GM19452 (cell line): ENCODE measurements at regions not wholly inside any gene's neighbourhood (a gene's known extent, or its start where the extent isn't known, plus 50 kb on each side); places are given as distances from the start of the nearest gene placed in this dataset.
A peak's percentile ranks its signal among the peaks of the same experiment; 100 is the strongest.

ENCODE experiments used
- ATAC-seq: cut with Tn5 transposase; IDR thresholded peaks from one replicate; pipeline ENCODE4 v1.9.1; 2021; ENCODE audit not compliant: unreplicated experiment

DNA sequence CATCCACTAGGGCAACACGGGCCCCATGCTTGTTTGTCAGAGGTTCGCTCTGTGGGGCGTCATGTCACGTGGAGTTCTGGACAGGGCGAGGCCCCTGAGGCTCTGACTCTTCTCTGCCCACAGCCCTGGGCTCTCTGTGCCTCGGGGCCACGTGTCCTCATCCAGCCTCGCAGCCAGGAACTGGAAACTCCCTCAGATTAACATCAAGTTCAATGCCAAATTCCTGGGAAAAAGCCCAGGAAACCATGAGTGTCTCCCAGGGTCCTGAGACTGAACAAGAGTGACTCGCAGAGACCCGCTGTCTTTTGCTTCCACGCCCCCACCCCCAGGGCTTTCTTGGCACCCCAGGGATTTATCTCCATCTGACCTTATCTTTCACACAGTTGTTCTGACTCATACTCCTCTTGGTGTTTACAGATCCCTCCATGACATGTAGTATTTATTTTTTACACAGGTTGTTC, 174.0 kb upstream of the PIEZO2 start:
- no peak for ATAC-seq

DNA sequence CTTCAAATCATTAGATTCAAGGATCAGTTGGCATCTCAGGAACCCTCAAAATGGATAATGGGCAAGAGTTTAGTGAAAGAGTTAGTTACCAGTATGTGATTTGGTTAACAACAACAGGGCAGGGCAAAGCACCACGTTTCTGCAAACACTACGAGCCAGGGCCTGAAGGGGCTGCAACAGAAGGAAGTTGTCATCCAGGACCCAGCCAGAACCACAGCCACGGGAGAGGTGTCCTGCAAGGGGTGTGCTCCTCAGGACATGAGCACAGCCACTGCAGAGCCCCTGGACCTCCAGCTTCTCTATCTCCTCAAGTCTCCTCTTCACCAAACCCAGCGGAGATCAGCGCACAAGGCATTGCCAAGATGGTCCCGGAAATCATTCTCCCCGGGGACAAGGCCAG, 173.3 kb upstream of the PIEZO2 start:
- no peak for ATAC-seq

DNA sequence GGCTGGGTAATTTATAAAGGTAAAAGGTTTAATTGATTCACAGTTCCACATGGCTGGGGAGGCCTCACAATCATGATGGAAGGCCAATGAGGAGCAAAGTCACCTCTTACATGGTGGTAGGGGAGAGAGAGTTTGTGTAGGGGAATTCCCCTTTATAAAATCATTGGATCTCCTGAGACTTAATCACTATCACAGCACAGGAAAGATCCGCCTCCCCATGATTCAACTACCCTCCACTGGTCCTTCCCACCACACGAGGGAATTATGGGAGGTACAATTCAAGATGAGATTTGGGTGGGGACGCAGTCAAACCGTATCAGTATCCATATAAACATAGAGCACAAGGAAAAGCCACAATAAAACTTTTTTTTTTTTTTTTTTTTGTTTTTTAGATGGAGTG, 172.6 kb upstream of the PIEZO2 start:
- ATAC-seq = no peak

DNA sequence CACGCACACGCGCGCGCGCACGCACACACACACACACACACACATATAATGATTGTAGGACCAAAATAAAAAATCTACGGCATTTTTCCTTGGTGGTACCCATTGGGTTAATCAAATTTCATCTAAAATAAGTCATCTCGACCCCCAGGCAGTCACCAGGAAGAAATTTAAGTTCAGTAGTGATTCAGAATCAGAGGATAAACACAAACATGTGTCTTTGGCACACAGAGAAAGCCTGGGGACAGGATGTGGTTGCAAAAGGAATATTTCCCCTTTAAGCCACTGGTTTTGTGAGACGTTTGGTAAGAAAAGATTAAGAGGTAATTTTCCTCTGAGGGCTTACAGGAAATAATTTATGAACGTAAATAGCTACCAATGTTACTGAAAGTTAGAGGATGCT, 171.6 kb upstream of the PIEZO2 start:
- ATAC-seq = no peak

DNA sequence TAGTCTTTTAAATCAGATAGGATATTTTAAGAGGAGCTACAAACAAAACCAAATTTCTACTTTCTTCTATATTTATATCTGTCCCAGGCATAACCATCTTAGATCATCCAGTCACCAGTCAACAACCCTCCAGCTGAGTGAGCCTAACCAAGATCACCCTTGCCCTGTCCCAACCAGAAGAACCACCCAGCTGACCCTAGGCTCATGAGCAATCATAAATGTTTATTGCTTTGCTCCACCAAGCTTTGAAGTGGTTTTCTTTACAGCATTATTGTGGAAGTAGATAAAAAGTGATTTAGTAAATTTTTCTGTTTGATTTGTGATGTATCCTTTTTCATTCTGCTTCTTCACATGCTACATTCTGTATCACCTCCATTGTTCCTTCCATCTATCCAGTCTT, 167.2 kb upstream of the PIEZO2 start:
- no peak for ATAC-seq

DNA sequence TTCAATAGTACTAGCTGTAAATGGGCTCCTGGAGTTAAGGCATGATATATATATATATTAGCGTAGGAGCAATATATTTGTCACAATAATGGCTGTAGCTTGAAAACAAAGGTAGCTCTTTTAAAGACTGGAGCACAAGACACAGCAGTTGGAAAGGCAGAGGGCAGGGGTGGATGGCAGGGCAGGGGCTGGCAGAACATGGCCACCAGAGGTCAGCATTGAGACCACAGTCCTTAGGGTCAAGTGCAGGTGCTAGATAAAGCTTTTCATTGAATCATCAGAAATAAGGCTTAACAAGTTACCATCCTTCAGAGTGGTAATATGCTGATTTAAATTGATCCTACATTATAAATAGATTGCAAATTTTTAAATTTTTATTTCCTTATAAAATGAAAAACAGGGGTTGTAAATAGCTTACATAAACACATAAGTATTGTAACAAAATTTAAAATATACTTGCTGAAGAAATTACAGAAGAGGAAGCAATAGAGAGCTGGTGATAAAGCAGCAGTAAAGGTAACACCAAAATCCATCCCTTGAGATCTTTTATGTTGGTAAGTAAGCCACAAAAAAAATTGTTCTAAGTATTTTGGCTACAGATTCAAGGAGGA, 161.2 kb upstream of the PIEZO2 start:
- no peak for ATAC-seq

DNA sequence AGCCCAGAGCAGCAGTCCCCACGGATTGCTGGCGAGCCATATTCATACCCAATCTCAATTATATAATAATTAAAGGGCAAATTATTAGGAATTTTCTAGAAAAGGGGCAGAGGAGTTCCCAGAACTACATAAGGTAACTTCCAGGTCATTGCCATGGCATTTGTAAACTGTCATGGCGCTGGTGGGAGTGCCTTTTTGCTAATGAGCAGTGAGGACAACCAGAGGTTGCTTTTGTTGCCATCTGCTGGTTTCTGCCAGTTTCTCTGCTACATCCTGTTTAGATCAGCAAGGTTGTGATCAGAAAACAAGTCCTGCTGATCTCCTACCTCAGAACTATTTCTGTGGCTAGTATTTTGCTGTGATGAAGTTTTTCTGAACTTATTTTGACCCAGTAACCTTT, 159.8 kb upstream of the PIEZO2 start:
- no peak for ATAC-seq

DNA sequence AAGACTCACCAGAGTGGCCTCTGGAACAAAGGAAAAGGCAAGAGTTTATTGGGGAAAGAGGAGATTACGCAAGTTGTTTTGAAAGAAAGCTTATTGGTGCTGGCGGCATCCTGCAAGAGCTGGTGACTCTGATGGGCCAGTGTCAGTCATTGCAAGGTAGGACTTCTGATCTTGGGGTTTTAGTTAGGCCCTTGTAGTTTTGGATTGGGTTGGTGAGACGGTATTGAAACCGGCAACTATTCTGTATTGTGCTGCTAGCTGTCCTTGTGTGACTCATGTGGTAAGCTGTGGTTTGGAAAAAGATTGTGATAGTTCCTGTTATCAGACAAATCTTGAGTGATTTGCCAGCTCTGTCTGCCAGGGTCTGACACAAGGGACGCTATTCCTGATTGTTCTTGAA, 159.1 kb upstream of the PIEZO2 start:
- no peak for ATAC-seq

DNA sequence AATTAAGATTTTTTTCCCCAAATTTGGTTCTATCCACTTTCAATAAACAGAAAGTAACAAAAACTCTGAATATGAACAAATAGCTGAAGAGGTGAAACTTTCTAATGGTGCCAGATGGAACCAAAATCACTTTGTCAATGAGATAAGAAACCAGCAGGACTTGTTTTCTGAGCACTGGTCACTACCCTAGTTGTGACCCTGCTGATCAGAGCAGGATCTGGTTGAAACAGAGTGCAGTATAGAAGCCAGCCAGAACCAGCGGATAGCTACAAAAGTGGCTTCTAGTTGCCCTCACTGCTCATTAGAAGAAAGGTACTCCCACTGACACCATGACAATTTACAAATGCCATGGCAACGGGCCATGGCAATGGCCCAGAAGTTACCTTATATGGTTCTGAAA, 158.3 kb upstream of the PIEZO2 start:
- ATAC-seq = no peak

DNA sequence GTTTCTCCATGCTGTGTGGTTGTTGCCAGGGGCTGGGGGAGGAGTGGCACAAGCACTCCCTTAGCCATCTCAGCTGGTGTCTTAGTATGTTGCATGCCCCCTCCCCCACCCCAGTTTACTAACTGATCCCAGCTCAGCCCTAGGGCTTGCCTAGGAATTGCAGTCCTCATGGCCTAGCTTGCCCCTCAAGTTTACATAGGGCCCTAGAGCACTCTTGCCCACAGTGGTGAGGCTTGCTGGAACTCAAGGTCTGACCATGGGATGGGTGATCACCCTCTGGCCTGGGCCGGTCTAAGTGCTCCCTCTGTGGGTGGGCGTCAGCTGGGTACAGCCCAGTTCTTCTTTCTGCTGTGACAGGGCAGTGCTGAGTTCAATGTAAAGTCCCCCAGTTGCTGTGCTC, 156.1 kb upstream of the PIEZO2 start:
- ATAC-seq = no peak

DNA sequence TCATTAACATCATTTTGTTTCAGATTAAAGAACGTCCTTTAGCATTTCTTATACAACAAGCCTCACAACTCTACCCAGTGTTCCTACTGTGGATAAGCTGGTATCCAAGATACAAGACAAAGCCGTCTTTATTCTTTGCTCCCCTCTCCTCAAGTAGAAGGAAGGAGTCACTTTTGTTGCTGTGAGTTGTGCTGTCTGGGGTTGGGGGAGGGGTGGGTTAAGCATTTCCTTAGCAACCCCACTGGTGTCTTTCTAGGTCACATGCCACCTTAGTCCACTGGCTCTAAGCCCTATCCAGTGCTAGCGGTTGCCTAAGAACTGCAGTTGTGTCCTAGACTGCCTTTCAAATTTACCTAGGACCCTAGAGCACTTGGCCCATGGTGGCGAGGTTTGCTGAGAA, 155.6 kb upstream of the PIEZO2 start:
- ATAC-seq = no peak

DNA sequence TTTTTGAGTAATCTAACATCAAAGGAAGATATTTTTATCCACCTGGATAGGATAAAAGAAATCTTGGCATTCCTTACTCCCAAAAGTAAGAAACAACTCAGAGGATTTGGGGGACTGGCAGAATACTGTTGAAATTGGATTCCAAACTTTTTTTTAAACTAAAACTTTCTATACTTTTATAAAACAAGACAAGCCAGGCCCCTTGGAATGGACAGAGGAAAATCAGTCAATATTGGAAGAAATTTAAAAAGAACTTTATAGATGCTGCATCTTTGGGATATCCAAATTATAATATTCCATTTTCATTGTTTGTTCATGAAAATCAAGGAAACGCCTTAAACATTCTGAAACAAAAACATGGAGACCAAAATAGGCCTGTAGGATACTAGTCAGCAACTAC, 147.6 kb upstream of the PIEZO2 start:
- ATAC-seq = no peak

DNA sequence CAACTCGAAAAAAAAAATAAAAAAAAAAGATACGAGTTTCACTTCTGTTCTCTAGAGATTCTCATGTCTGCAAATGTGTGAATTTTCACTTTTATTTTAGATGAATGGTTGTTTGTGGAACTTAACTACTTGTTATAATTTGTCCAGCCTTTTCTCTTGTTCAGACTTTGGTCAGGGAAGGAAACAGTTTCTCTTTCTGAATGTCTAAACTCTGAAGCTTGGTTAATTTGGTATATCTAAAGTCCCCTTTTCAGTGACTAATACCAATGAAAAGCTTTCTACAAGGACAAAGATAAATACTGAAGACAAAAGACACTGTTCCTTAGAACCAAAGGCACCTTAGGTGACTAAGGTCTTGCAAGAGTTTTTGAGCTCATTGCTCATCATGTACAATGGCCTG, 144.4 kb upstream of the PIEZO2 start:
- ATAC-seq = peak; percentile 81

DNA sequence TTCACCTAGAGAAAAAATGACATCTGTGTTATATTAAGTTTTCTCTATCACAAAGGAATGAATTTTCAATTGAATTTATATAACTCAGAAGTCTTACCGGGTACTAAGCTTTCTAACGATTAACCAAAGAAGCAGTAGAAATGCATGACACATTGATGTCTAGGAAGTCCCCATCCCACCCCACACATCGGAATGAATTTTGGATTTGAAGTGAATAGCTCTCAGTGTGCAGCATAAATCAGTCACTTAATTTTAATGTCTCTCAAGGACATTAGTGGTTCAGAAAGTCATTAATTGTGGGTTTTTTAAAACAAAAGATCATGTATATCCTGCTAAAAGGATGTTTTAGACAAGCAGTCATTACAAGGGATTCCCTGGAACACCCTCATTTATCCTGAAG, 141.4 kb upstream of the PIEZO2 start:
- ATAC-seq = no peak

DNA sequence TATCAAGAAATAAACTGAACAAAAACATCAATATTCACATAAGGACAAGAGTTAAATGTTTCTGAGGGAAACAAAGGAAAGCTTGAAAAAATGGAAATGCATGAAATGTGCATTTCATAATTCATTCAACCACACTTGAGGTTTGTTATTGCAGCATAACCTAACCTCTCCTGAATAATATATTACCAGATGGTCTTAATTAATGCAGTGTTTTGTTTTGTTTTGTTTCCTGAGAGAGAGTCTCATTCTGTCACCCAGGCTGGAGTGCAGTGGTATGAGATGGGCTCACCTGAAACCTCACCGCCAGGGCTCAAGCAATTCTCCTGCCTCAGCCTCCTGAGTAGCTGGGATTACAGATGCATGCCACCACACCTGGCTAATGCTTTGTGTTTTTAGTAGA, 139.9 kb upstream of the PIEZO2 start:
- no peak for ATAC-seq

DNA sequence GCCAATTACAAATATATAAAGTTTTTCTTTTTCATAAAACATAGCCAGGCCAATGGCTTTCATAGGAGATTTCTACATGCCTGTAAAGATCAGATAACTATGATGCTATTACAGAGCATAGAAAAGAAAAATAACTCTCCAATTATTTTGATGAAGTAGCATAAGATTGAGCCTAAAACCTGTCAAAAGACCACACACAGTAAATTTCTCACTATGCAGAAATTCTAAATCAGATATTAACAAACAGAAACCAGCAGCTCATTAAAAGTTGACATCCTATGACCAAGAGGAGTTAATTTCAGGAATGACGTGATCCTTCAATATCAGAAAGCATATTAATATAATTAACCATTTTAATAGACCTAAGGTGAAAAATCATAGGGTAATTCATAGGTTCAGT, 139.0 kb upstream of the PIEZO2 start:
- ATAC-seq = no peak

DNA sequence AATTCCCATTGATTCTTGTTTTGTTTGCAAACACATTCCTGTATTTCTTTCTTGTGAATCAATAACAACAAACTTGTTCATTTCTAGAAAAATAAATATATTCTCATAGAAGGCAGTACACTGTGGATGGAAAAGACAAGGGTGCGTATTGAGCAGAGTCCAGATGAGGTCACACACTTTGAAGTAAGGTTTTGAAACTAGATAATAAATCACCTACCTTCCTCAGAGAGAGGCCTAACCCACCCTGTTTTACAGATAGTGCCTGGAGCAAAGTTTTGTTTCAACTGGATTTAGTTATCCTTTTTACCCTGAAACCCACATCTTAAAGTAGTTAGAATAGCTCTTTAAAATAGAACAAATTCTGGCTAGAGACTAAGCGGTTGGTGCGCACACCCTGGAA, 137.1 kb upstream of the PIEZO2 start:
- no peak for ATAC-seq

DNA sequence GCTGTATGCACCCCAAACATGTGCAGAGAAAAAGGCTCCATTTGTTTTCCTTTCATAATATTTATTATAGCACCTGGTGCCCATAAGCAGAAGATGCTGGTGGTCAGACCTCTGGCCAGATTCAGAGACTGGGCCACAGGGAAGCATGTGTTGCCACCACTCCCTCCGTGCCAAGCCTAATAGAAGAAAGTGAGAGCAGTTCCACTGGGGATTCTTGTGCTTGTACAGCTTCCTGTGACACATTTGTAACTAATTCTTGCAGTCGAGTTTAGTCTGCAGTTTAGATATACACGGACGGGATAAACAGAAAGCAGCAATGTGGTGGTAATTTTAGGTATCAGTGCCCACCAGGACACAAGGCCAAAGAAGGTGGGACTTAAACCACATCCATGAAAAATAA, 135.4 kb upstream of the PIEZO2 start:
- no peak for ATAC-seq

DNA sequence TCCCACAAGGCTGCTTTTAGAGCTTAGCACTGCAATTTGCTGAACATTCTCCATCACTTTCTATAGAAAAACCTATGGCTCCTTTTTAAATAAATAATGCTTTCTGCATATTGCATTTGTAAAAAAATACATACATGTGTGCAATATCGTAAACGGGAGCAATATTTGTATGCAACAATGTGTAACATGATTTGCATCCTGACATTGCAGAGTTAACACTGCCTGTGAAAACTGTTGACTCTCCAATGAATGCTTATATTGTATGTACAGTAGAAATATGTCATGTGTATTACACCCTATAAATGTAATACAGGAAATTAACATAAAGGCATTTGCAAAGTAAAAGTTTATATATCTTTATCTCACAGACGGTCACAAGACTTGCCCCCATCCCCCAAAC, 135.0 kb upstream of the PIEZO2 start:
- ATAC-seq = no peak

DNA sequence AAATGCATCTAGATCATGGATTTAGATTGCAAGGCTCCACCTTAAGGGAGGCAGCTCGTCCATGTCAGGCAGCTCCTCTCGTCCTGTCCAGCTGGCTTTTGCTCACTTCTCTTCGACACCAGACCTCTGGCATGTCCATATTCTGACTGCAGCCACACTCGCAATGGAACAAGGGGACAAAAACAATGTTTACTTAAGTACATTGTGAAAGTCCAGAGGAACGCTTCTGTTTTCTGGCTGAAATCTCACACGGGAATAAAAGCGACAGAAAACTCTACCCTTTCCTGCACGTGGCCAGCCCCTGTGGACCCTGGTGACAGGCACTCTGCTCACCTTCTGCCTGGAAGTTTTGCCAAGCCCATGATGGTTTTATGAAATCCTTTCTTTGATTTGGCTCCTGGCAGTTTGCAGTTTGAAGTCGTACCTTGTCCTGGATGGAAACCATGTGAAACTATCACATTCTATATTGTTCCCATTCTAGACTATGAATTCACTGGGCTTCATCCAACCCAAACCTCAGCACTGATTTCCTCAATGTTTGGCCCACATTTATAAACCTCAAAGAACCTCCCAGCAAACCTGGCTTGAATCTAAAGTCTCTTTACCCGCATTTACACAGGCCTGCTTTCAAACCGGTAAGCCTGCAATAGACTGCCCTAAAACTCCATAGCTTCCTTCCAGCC, 134.3 kb upstream of the PIEZO2 start:
- no peak for ATAC-seq

DNA sequence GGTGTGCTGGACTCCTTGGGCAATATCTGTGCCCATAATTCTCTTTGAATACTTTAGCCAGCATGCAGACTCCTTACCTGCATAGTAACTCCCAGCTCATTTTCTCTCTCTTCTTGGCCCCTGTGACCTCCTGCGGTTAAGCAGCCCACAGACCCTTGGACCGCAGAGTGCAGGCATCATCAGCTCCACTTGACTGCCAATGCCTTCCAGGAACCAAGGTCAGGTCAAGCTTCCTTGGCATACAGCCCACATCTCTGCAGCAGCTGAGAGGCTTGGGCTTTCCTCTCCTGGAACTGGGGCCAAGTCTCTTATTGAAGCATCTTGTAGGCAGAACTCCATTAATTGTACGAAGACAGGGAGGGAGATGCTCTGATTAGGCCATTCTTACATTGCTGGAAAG, 130.1 kb upstream of the PIEZO2 start:
- ATAC-seq = no peak

DNA sequence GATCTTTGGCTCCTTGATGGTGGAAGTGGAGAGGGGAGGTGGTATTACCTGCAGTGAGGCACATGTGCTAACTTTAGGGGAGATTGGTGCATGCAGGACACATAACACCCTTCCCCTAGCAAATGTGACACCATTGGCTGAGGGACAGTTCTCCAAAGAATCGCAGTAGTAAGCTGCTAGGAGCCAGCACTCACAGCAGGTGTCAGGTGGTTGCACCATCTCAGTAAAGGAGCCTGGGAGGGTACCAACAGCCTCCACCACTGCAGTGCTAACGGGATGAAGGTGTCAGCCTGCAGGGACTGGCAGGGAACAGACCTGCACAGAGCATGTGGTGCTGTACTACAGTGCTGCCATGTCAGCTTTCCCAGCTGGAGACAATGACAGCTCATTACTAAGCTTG, 127.3 kb upstream of the PIEZO2 start:
- no peak for ATAC-seq

DNA sequence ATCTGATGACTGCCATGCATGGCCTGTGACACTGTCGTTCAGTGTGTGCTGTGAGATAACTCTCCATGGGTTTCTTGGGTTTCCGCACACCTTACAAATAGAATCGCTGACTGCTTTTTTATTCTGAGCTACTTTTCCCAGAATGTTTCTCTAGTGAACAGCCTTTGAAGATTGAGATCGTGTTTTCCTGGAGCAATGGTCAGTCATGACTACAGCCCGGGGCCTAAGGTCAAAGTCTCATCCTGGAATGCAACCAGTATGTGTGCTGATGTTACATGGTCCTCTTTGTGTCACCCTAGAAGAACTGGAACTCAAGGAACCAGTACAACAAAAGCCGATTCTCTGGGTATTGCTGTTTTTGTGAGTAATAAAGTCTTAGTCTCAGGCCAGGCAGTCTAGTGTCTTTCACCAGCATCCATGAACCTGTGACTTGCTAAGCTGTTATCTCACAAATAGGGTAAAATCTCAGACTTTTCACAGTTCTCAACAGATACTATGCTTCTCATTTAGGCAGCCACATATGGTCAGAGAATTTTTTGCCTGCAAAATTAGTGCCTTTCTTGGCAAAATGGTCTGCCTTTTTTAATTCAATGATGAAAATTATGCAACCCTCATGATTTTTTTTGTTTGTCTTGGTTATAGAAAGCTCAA, 124.9 kb upstream of the PIEZO2 start:
- ATAC-seq = no peak
